Endothelial cell of umbilical vein (primary cell): ENCODE measurements at regions not wholly inside any gene's neighbourhood (a gene's known extent, or its start where the extent isn't known, plus 50 kb on each side); places are given as distances from the start of the nearest gene placed in this dataset.

Source experiments
- BruUV-seq: library from RNA; stranded (reverse); fragments of 400-500 nt; replicated peaks from 2 replicates; lab custom pipeline; 2021; lab: Mats Ljungman, UMichigan
- CTCF ChIA-PET: fragments of 300-600, 350-600 bp; sonication (Branson Sonifier 250); formaldehyde crosslinking; loops from one replicate; lab custom pipeline; 2021; ENCODE audit warnings: antibody characterized with exemption, inconsistent platforms; lab: Charles Lee
- POLR2A ChIA-PET: fragments of 300-600, 350-600 bp; sonication (Branson Sonifier 250); formaldehyde crosslinking; loops from one replicate; lab custom pipeline; 2021; ENCODE audit warnings: antibody characterized with exemption, inconsistent platforms; lab: Charles Lee
- DNase-seq: peaks from one replicate; pipeline ENCODE4 v3.0.0-alpha.2; 2011; ENCODE audit warnings: low read depth, low spot score
- FAIRE-seq: peaks from 2 replicates; lab custom pipeline; 2011; peaks lifted over from hg19 to GRCh38; lab: Jason Lieb, UNC
- H2AFZ ChIP-seq: 2 replicates; pipeline ENCODE4 v1.6.0; 2012; ENCODE audit warnings: low read depth, low read length, control low read depth, inconsistent platforms
- H3K27ac ChIP-seq: 2 replicates; pipeline ENCODE4 v1.5.1; 2011; ENCODE audit warnings: low read depth, mild to moderate bottlenecking, control low read depth, low read length, moderate library complexity; ENCODE audit not compliant: insufficient read depth
- H3K27me3 ChIP-seq, 2 experiments: 2 replicates each; pipeline versions ENCODE4 v1.6.0 to v1.6.1; 2011; ENCODE audit warnings: low read length in 2 of 2, mixed read lengths in 1 of 2; ENCODE audit not compliant: control insufficient read depth in 2 of 2, insufficient read depth in 2 of 2
- H3K36me3 ChIP-seq, 2 experiments: 2 replicates in 1 of 2; 3 replicates in 1 of 2; pipeline ENCODE4 v1.5.1; 2011; ENCODE audit warnings: low read length in 2 of 2, mild to moderate bottlenecking in 1 of 2, moderate library complexity in 1 of 2; ENCODE audit not compliant: control insufficient read depth in 2 of 2, insufficient read depth in 2 of 2; ENCODE audit errors: extremely low read depth in 1 of 2
- H3K4me1 ChIP-seq: 3 replicates; pipeline ENCODE4 v1.5.1; 2011; ENCODE audit warnings: mild to moderate bottlenecking, low read length; ENCODE audit not compliant: control insufficient read depth, insufficient read depth; ENCODE audit errors: extremely low read depth
- H3K4me2 ChIP-seq: 2 replicates; pipeline ENCODE4 v1.6.1; 2011; ENCODE audit warnings: low read length, control low read depth, mixed read lengths; ENCODE audit not compliant: insufficient read depth
- H3K4me3 ChIP-seq, 3 experiments: fragments of 200-600 bp in 1 of 3; sonication (generic), shearing (Covaris generic) in 1 of 3; replicated peaks in 1 of 3; 2 replicates each; pipeline ENCODE4 v1.5.1; 2011 to 2016; ENCODE audit warnings: control low read depth in 3 of 3, low read length in 3 of 3, mild to moderate bottlenecking in 2 of 3, inconsistent platforms in 1 of 3, low read depth in 1 of 3, moderate library complexity in 1 of 3; ENCODE audit not compliant: insufficient read depth in 1 of 3
- H3K79me2 ChIP-seq: 2 replicates; pipeline ENCODE4 v1.6.0; 2012; ENCODE audit warnings: low read length, inconsistent platforms; ENCODE audit not compliant: control insufficient read depth, insufficient read depth
- H3K9ac ChIP-seq: replicated peaks from 2 replicates; pipeline ENCODE3; 2011; ENCODE audit warnings: low read length, control low read depth; ENCODE audit not compliant: insufficient read depth; ENCODE audit errors: extremely low read depth
- H3K9me1 ChIP-seq: replicated peaks from 3 replicates; pipeline ENCODE4 v1.6.0; 2011; ENCODE audit warnings: mild to moderate bottlenecking, low read length; ENCODE audit not compliant: control insufficient read depth, insufficient read depth; ENCODE audit errors: extremely low read depth
- H3K9me3 ChIP-seq: replicated peaks from 2 replicates; pipeline ENCODE4 v1.5.1; 2012; ENCODE audit warnings: low read length, inconsistent platforms; ENCODE audit not compliant: control insufficient read depth, insufficient read depth
- H4K20me1 ChIP-seq: replicated peaks from 2 replicates; pipeline ENCODE3; 2011; ENCODE audit warnings: mild to moderate bottlenecking, low read length; ENCODE audit not compliant: control insufficient read depth, insufficient read depth; ENCODE audit errors: extremely low read depth
- CTCF ChIP-seq, 2 donors: IDR thresholded peaks; 1 replicate in 1 of 2; 2 replicates in 1 of 2; pipeline ENCODE4 v1.5.1; 2011; ENCODE audit warnings: low read length in 2 of 2, mild to moderate bottlenecking in 2 of 2, moderate library complexity in 2 of 2, control low read depth in 1 of 2, inconsistent platforms in 1 of 2, low read depth in 1 of 2; ENCODE audit not compliant: insufficient read depth in 1 of 2; ENCODE audit errors: extremely low read depth in 1 of 2
- EZH2 ChIP-seq: IDR thresholded peaks from 2 replicates; pipeline ENCODE4 v1.6.1; 2012; ENCODE audit warnings: borderline replicate concordance, low read depth, mild to moderate bottlenecking, moderate library complexity, low read length, inconsistent platforms; ENCODE audit not compliant: severe bottlenecking
- FOS ChIP-seq: IDR thresholded peaks from 2 replicates; pipeline ENCODE4 v1.6.1; 2011; ENCODE audit warnings: mild to moderate bottlenecking, low read length, moderate library complexity, borderline replicate concordance; ENCODE audit not compliant: insufficient read depth
- JUN ChIP-seq: IDR thresholded peaks from 2 replicates; pipeline ENCODE4 v1.6.1; 2011; ENCODE audit warnings: borderline replicate concordance, low read depth; ENCODE audit not compliant: insufficient read length, insufficient read depth
- MAX ChIP-seq: IDR thresholded peaks from 2 replicates; pipeline ENCODE4 v1.6.1; 2011; ENCODE audit not compliant: insufficient read depth, insufficient read length
- MYC ChIP-seq: IDR thresholded peaks from one replicate; pipeline ENCODE4 v1.6.1; 2011; ENCODE audit warnings: mild to moderate bottlenecking, low read depth, low read length
- POLR2AphosphoS5 ChIP-seq: IDR thresholded peaks from 2 replicates; pipeline ENCODE4 v1.6.1; 2012; ENCODE audit warnings: low read depth, mild to moderate bottlenecking, control low read depth, low read length, moderate library complexity; ENCODE audit not compliant: insufficient read depth
- dilution Hi-C: fragments of 300-500 bp; cut with MboI; formaldehyde crosslinking; loops from one replicate; pipeline ENCODE4 v1.15.0; 2019; ENCODE audit warnings: low sequenced_read_pairs; ENCODE audit not compliant: extremely low pct_ligation_motif_present
- intact Hi-C: fragments of 100-400 bp; cut with micrococcal nuclease; formaldehyde crosslinking; loops from one replicate; pipeline ENCODE4 v1.10.0; 2022

GRCh38 chr12:61860451-61860850 lies 399.8 kb upstream of the USP15 start:
- H3K79me2 ChIP-seq = no peaks in the 10 kb centered on the region
- ChIA-PET CTCF (no interaction called here), POLR2A (no interaction called here)
- H3K9ac ChIP-seq = no peak overlapping the region
- no peak overlapping the region for H3K27ac ChIP-seq
- H3K9me1 ChIP-seq = no peaks in the 10 kb centered on the region
- H3K4me2 ChIP-seq = no peak overlapping the region
- no peak for TF ChIP-seq EZH2
- no peak for TF ChIP-seq MYC
- no peak for TF ChIP-seq JUN
- TF ChIP-seq POLR2AphosphoS5 = no peak
- no peak for TF ChIP-seq FOS
- no peak for TF ChIP-seq MAX
- no peak for TF ChIP-seq CTCF (IDR thresholded peaks at IDR 0.05; ENCODE audit: extremely low read depth in 1 of 2, insufficient read depth in 1 of 2, low read depth in 1 of 2, low read length in 2 of 2)
- H3K27me3 ChIP-seq = no peaks in the 10 kb centered on the region
- intact Hi-C loops (no loop called here), dilution Hi-C loops (no loop called here)
- H3K4me1 ChIP-seq = no peaks in the 10 kb centered on the region
- no peak overlapping the region for H2AFZ ChIP-seq
- H4K20me1 ChIP-seq = no peaks in the 10 kb centered on the region
- H3K4me3 ChIP-seq = no peak overlapping the region
- H3K36me3 ChIP-seq = no peaks in the 10 kb centered on the region
- peaks cover 2% of the 10 kb centered on the region for H3K9me3 ChIP-seq
- DNase-seq = no peak
- no peak for FAIRE-seq
- no TSS peak for BruUV-seq
